PC-9 (cell line): ENCODE measurements at regions not wholly inside any gene's neighbourhood (a gene's known extent, or its start where the extent isn't known, plus 50 kb on each side); places are given as distances from the start of the nearest gene placed in this dataset.

ENCODE experiments used
- CTCF ChIP-seq: fragments of 200-600 bp; sonication (generic); conservative IDR thresholded peaks from 2 replicates; pipeline ENCODE4 v1.6.1; 2017; ENCODE audit warnings: mixed run types, antibody characterized with exemption, mild to moderate bottlenecking, moderate library complexity
- EZH2 ChIP-seq: fragments of 200-600 bp; sonication (generic); IDR thresholded peaks from 2 replicates; pipeline ENCODE4 v1.8.0; 2017; ENCODE audit warnings: antibody characterized with exemption, low read depth

DNA sequence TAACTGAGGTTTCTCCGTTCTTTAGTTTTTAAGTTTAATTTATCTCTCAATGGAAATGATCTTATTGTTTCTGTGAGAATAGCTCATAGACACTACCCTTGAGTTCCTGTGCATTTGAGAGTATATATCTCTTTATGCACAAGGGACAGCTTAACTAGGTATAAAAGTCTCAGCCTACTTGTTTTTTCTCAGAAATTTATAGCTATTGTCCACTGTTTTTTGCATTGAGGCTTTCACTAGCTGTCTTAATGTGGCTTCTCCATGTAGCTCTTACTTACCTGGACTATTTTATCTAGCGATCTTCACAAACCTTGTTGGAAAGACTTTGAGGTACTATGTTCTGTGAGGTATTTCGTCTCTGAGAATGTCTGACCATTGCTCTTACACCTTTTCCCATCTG, 153.9 kb upstream of the RTL1 start:
- TF ChIP-seq CTCF (no peak), EZH2 (no peak)
